Activated CD8-positive, alpha-beta T cell treated with anti-CD3 and anti-CD28 coated beads for 36 hours (primary cell): ENCODE measurements at regions not wholly inside any gene's neighbourhood (a gene's known extent, or its start where the extent isn't known, plus 50 kb on each side); places are given as distances from the start of the nearest gene placed in this dataset.

Experiments
- ATAC-seq: fragments of 200-7000 bp; cut with Tn5 transposase; one replicate; pipeline ENCODE4 v1.10.0; 2021; ENCODE audit warnings: mild to moderate bottlenecking, moderate library complexity
- CTCF ChIA-PET: fragments of 350-600 bp; sonication (Branson Sonifier 250); formaldehyde crosslinking; loops from one replicate; lab custom pipeline; 2021; ENCODE audit warnings: antibody characterized with exemption; lab: Charles Lee
- POLR2A ChIA-PET: fragments of 350-600 bp; sonication (Branson Sonifier 250); formaldehyde crosslinking; loops from one replicate; lab custom pipeline; 2021; ENCODE audit warnings: antibody characterized with exemption; lab: Charles Lee
- DNase-seq: peaks from one replicate; pipeline ENCODE4 v3.0.0-alpha.2; 2020
- H3K27ac Mint-ChIP-seq: one replicate; pipeline ENCODE4 v1.8.0; 2021; ENCODE audit warnings: mild to moderate bottlenecking, mixed read lengths
- H3K27me3 Mint-ChIP-seq: one replicate; pipeline ENCODE4 v1.8.0; 2021; ENCODE audit warnings: mixed read lengths
- H3K36me3 Mint-ChIP-seq: one replicate; pipeline ENCODE4 v1.8.0; 2021; ENCODE audit warnings: low read depth, mixed read lengths
- H3K4me1 Mint-ChIP-seq: one replicate; pipeline ENCODE4 v1.8.0; 2021; ENCODE audit warnings: low read depth, mixed read lengths
- H3K4me3 Mint-ChIP-seq: one replicate; pipeline ENCODE4 v1.8.0; 2021; ENCODE audit warnings: mild to moderate bottlenecking, moderate library complexity, mixed read lengths
- H3K9me3 Mint-ChIP-seq: one replicate; pipeline ENCODE4 v1.8.0; 2021; ENCODE audit warnings: mixed read lengths
- CTCF ChIP-seq: fragments of 200-600 bp; IDR thresholded peaks from one replicate; pipeline ENCODE4 v1.8.0; 2022; ENCODE audit warnings: antibody characterized with exemption, mild to moderate bottlenecking
- intact Hi-C: fragments of 100-400 bp; cut with micrococcal nuclease; formaldehyde crosslinking; loops from one replicate; pipeline ENCODE4 v1.10.0; 2022

- DNase-seq = no peak
- Mint-ChIP-seq H3K36me3 (no peaks in the 10 kb centered on the region), H3K27me3 (peaks cover 10% of the 10 kb centered on the region), H3K4me1 (peaks cover 24% of the 10 kb centered on the region), H3K9me3 (no peaks in the 10 kb centered on the region), H3K4me3 (no peak overlapping the region), H3K27ac (no peak overlapping the region)
- intact Hi-C loops = no loop called here
- ChIA-PET POLR2A (no interaction called here), CTCF (interaction anchor here (1.8 kb wide), 1 partner anchor 118 kb away, joined by 6 read pairs; no protein-coding TSS in a partner anchor)
- TF ChIP-seq CTCF = no peak
- ATAC-seq = no peak
These were observed 57.3 kb upstream of the STUM start for GRCh38 chr1:226491093-226491850.

DNA sequence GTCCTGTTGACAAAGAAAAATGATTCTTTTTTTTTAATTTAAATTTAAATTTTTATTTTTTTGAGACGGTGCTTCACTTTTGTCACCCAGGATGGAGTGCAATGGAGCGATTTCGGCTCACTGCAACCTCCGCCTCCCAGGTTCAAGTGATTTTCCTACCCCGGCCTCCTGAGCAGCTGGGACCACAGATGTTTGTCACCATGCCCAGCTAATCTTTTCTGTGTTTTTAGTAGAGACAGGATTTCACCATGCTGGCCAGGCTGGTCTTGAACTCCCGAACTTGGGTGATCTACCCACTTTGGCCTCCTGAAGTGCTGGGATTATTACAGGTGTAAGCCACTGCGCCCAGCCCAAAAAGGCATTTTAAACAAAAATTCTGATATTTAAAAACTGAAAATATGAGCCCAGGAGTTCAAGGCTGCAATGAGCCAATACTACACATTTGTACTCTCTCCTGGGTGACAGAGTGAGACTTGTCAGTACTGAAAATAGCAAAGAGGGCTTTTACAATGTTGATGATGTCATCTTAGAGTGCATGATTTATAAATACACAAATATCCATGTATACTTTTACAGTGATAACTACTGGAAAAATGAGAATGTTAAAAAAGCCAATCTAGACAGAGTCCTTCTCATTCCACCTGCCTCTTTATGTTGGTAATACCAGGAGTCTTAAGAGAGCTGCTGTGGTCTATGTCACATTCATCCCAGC lies 56.0 kb upstream of the STUM start:
- no peak overlapping the region for H3K27ac Mint-ChIP-seq
- ChIA-PET CTCF (no interaction called here), POLR2A (interaction anchor here (0.6 kb wide), 1 partner anchor 50 kb away, joined by 3 read pairs; no protein-coding TSS in a partner anchor)

DNA sequence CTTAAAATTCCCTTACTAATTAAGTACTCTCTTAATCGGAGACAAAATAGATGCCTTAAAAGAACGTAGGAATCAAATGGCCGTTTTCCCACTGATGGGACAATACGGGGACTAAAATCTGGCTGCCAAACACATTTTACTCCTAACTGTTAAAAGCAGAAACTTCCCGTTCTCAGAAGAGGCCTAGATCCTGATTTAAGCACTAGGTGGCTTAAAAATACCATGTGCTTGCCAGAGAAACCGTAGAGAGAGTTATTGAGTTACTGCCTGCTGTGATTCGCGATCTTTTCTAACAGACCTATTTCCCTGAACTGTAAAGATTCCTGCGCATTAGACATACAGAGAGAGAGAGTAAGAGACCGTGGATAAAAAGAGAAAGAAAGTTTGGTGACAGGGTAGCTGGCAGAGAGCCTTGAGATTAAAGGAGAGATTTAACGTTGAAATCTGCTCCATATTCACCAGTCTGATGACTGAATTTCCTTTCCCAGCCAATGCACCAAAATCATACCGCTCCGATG lies 54.4 kb upstream of the STUM start:
- peaks cover 15% of the 10 kb centered on the region for H3K4me1 Mint-ChIP-seq
- POLR2A ChIA-PET = no interaction called here

More for the DNA sequence above, 56.0 kb upstream of the STUM start:
- Mint-ChIP-seq H3K4me3 (no peak overlapping the region), H3K36me3 (no peaks in the 10 kb centered on the region), H3K27me3 (peaks cover 8% of the 10 kb centered on the region), H3K9me3 (no peaks in the 10 kb centered on the region), H3K4me1 (peaks cover 17% of the 10 kb centered on the region)
- ATAC-seq (no peak), DNase-seq (no peak)
- TF ChIP-seq CTCF = no peak
- intact Hi-C loops = no loop called here

DNA sequence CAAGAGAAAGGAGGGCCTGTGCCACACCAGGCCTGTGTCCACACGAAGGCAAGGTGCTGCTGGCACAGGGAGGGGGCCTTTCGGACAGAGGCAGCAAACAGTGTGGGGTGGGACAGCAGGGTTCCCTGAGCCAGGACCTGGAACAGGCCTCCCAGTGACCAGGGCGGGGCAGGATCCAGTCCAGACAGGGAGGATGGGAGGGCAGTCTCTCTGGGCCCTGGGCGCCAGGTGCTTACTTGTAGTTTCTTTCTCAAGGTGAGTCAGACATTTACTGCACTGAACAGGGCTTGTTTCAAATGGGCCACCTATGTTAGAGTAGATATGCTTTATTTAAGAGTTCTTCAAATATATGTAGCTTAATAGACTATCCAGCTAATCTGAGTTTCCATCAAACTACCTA lies 52.8 kb upstream of the STUM start:
- ATAC-seq = no peak
- H3K4me1 Mint-ChIP-seq = no peaks in the 10 kb centered on the region
- CTCF ChIA-PET = no interaction called here

More for the DNA sequence above, 54.4 kb upstream of the STUM start:
- CTCF ChIA-PET = no interaction called here
- peaks cover 6% of the 10 kb centered on the region for H3K27me3 Mint-ChIP-seq
- ATAC-seq (no peak), DNase-seq (no peak)
- H3K4me3 Mint-ChIP-seq = no peak overlapping the region
- H3K27ac Mint-ChIP-seq = no peak overlapping the region
- intact Hi-C loops = no loop called here
- H3K9me3 Mint-ChIP-seq = no peaks in the 10 kb centered on the region
- no peaks in the 10 kb centered on the region for H3K36me3 Mint-ChIP-seq
- no peak for TF ChIP-seq CTCF

More for the DNA sequence above, 52.8 kb upstream of the STUM start:
- H3K4me3 Mint-ChIP-seq = no peak overlapping the region
- no peak for DNase-seq
- H3K36me3 Mint-ChIP-seq = no peaks in the 10 kb centered on the region
- H3K9me3 Mint-ChIP-seq = no peaks in the 10 kb centered on the region
- peaks cover 3% of the 10 kb centered on the region for H3K27me3 Mint-ChIP-seq
- POLR2A ChIA-PET = no interaction called here
- TF ChIP-seq CTCF = no peak
- intact Hi-C loops = no loop called here
- H3K27ac Mint-ChIP-seq = no peak overlapping the region
